ENCODE measurements at regions not wholly inside any gene's neighbourhood (a gene's known extent, or its start where the extent isn't known, plus 50 kb on each side); places are given as distances from the start of the nearest gene placed in this dataset.

DNA sequence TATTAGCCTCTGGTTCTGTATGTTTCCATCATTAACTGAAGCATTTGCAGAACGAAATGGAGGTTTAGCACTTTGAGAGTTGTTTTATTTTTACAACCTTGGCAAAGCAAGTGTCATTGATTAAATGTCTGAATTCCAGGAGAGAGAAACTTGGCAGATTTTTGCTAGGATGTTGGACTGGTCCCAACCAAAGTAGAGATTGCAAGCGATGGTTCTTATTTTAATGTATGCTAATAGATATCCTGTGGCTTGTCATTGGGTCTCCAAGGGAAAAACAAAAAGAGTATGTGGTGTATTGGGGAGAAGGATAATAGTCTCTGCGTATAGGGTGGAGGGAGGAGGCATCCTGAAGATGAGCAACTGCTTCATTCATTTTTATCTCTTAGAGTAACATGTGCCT lies 457.2 kb upstream of the RUNX1 start:
- TF ChIP-seq, protein P1, sequence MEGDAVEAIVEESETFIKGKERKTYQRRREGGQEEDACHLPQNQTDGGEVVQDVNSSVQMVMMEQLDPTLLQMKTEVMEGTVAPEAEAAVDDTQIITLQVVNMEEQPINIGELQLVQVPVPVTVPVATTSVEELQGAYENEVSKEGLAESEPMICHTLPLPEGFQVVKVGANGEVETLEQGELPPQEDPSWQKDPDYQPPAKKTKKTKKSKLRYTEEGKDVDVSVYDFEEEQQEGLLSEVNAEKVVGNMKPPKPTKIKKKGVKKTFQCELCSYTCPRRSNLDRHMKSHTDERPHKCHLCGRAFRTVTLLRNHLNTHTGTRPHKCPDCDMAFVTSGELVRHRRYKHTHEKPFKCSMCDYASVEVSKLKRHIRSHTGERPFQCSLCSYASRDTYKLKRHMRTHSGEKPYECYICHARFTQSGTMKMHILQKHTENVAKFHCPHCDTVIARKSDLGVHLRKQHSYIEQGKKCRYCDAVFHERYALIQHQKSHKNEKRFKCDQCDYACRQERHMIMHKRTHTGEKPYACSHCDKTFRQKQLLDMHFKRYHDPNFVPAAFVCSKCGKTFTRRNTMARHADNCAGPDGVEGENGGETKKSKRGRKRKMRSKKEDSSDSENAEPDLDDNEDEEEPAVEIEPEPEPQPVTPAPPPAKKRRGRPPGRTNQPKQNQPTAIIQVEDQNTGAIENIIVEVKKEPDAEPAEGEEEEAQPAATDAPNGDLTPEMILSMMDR (IDR thresholded peaks at IDR 0.05), result no peak
- ATAC-seq, result no peak
- 83% methylated on average over 3 of the region's 3 CpGs for WGBS (ENCODE audit: insufficient coverage)
- no peak overlapping the region for H3K27ac Mint-ChIP-seq
- Histone ChIP-seq H3K4me3 (ENCODE audit: low read length) (no peak overlapping the region), H3K9me3 (ENCODE audit: control insufficient read depth, insufficient read depth, low read length) (no peaks in the 10 kb centered on the region), H3K36me3 (ENCODE audit: control insufficient read depth, insufficient read depth, low read length) (no peaks in the 10 kb centered on the region), H3K27ac (ENCODE audit: low read length) (no peak overlapping the region), H3K27me3 (ENCODE audit: control insufficient read depth, insufficient read depth, low read length) (no peaks in the 10 kb centered on the region), H3K4me1 (ENCODE audit: control insufficient read depth, insufficient read depth, low read length) (peaks cover 4% of the 10 kb centered on the region)
- DNase-seq, result no peak
- no peak overlapping the region for H3K4me3 Mint-ChIP-seq
- intact Hi-C loops (cut with micrococcal nuclease), result no loop called here
- peaks cover 15 to 21% of the 10 kb centered on the region in 2 donors for H3K4me1 Mint-ChIP-seq
- H3K27me3 Mint-ChIP-seq (ENCODE audit: low read depth in 2 of 2), result peaks cover 16 to 46% of the 10 kb centered on the region in 2 donors
- H3K9me3 Mint-ChIP-seq, result no peaks in the 10 kb centered on the region
- H3K36me3 Mint-ChIP-seq, result no peaks in the 10 kb centered on the region

DNA sequence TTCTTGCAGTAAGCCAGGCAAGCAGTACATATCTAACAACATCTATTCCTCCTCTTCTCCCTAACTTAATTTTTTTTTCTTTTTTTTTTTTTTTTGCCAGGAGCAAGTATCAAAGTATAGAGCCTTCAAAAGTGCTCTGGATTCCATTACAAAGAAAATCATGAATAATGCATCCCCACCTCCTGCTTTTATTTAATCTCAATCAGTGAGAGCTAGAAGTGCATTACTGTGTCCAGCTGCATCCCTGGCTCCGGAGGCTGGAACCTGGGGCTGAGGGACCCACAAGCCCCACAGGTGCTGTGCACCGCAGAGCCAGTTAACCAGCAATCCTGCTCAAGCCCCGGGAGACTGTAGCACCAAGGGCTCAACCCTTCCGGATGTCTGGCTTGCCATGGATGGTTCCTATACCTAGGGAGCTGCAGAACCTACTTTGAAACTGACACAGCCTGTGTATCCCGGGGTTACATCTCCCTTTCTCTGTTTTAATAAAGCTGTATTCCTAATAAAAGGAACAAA lies 455.9 kb upstream of the RUNX1 start:
- Histone ChIP-seq H3K4me1 (ENCODE audit: control insufficient read depth, insufficient read depth, low read length) (peaks cover 4% of the 10 kb centered on the region), H3K4me3 (ENCODE audit: low read length) (no peak overlapping the region), H3K36me3 (ENCODE audit: control insufficient read depth, insufficient read depth, low read length) (no peaks in the 10 kb centered on the region), H3K9me3 (ENCODE audit: control insufficient read depth, insufficient read depth, low read length) (no peaks in the 10 kb centered on the region), H3K27ac (ENCODE audit: low read length) (no peak overlapping the region), H3K27me3 (ENCODE audit: control insufficient read depth, insufficient read depth, low read length) (no peaks in the 10 kb centered on the region)
- intact Hi-C loops (cut with micrococcal nuclease), result no loop called here
- Mint-ChIP-seq H3K36me3 (no peaks in the 10 kb centered on the region), H3K4me3 (no peak overlapping the region), H3K27me3 (ENCODE audit: low read depth in 2 of 2) (peaks cover 14 to 45% of the 10 kb centered on the region in 2 donors), H3K27ac (no peak overlapping the region), H3K4me1 (peaks cover 15 to 21% of the 10 kb centered on the region in 2 donors), H3K9me3 (no peaks in the 10 kb centered on the region)
- no peak for ATAC-seq
- TF ChIP-seq, protein P1 (IDR thresholded peaks at IDR 0.05), result no peak
- 88% methylated on average over 5 of the region's 5 CpGs for WGBS (ENCODE audit: insufficient coverage)
- DNase-seq, result no peak

DNA sequence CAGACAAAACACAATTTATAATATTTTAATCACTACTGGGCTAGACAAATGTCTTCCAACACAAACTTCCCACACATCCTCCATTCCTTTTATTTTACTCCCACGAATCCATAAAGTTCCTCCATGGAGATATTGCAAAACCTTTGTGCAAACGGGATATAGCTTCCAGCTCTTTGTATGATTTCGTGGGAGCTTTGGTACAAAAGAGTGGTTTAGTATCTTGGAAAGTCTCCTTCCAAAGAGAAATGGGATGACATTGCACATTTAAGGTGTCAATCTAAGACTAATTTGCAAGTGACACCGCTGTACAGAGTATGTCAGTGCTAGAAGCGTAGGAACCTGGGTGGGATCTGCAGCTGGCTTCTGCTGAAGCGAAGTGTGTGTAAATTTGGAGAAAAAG lies 455.2 kb upstream of the RUNX1 start:
- Mint-ChIP-seq H3K9me3 (no peaks in the 10 kb centered on the region), H3K27me3 (ENCODE audit: low read depth in 2 of 2) (peaks cover 14 to 43% of the 10 kb centered on the region in 2 donors), H3K36me3 (no peaks in the 10 kb centered on the region), H3K4me1 (peaks cover 15 to 21% of the 10 kb centered on the region in 2 donors), H3K27ac (no peak overlapping the region), H3K4me3 (no peak overlapping the region)
- Histone ChIP-seq H3K4me3 (ENCODE audit: low read length) (no peak overlapping the region), H3K4me1 (ENCODE audit: control insufficient read depth, insufficient read depth, low read length) (peaks cover 4% of the 10 kb centered on the region), H3K9me3 (ENCODE audit: control insufficient read depth, insufficient read depth, low read length) (no peaks in the 10 kb centered on the region), H3K36me3 (ENCODE audit: control insufficient read depth, insufficient read depth, low read length) (no peaks in the 10 kb centered on the region), H3K27me3 (ENCODE audit: control insufficient read depth, insufficient read depth, low read length) (no peaks in the 10 kb centered on the region), H3K27ac (ENCODE audit: low read length) (no peak overlapping the region)
- WGBS (ENCODE audit: insufficient coverage), result 49% methylated on average over 6 of the region's 6 CpGs
- intact Hi-C loops (cut with micrococcal nuclease), result no loop called here
- no peak for ATAC-seq
- TF ChIP-seq, protein P1 (IDR thresholded peaks at IDR 0.05), result no peak
- no peak for DNase-seq

GRCh38 chr21:35503671-35504070 lies 454.6 kb upstream of the RUNX1 start:
- intact Hi-C loops (cut with micrococcal nuclease), result no loop called here
- Histone ChIP-seq H3K27me3 (ENCODE audit: control insufficient read depth, insufficient read depth, low read length) (no peaks in the 10 kb centered on the region), H3K9me3 (ENCODE audit: control insufficient read depth, insufficient read depth, low read length) (no peaks in the 10 kb centered on the region), H3K27ac (ENCODE audit: low read length) (no peak overlapping the region), H3K36me3 (ENCODE audit: control insufficient read depth, insufficient read depth, low read length) (no peaks in the 10 kb centered on the region), H3K4me1 (ENCODE audit: control insufficient read depth, insufficient read depth, low read length) (peaks cover 4% of the 10 kb centered on the region), H3K4me3 (ENCODE audit: low read length) (no peak overlapping the region)
- H3K9me3 Mint-ChIP-seq, result no peaks in the 10 kb centered on the region
- no peak overlapping the region for H3K27ac Mint-ChIP-seq
- peaks cover 15 to 18% of the 10 kb centered on the region in 2 donors for H3K4me1 Mint-ChIP-seq
- H3K4me3 Mint-ChIP-seq, result no peak overlapping the region
- 6% methylated on average over 5 of the region's 5 CpGs for WGBS (ENCODE audit: insufficient coverage)
- H3K27me3 Mint-ChIP-seq (ENCODE audit: low read depth in 2 of 2), result peaks cover 11 to 43% of the 10 kb centered on the region in 2 donors
- no peaks in the 10 kb centered on the region for H3K36me3 Mint-ChIP-seq
- TF ChIP-seq, protein P1 (IDR thresholded peaks at IDR 0.05), result no peak
- ATAC-seq, result no peak
- peak in 1 of 2 donors; percentile 59 for DNase-seq

Measured in natural killer cell (primary cell).